NCI-H526 (cell line): ENCODE measurements at regions not wholly inside any gene's neighbourhood (a gene's known extent, or its start where the extent isn't known, plus 50 kb on each side); places are given as distances from the start of the nearest gene placed in this dataset.
"Not testable (repeated sequence)": the region's sequence is repeated elsewhere in the genome, so short reads cannot be mapped to it uniquely, and the experiment has no call there.

Experiments used
- DNase-seq, 2 experiments: peaks; one replicate each; lab custom pipeline; 2025; lab: John Stamatoyannopoulos, UW

GRCh38 chr6:131336596-131336995, 201.3 kb downstream of the AKAP7 start:
- no peak for DNase-seq

GRCh38 chr6:131346896-131347295, 211.6 kb downstream of the AKAP7 start:
- DNase-seq = not testable (repeated sequence)

- DNase-seq = no peak
Observed at GRCh38 chr6:131348572-131348971, 213.3 kb downstream of the AKAP7 start.

- no peak for DNase-seq
Observed at GRCh38 chr6:131349199-131349598, 213.9 kb downstream of the AKAP7 start.

- no peak for DNase-seq
Observed at GRCh38 chr6:131353106-131353505, 217.8 kb downstream of the AKAP7 start.

- DNase-seq = no peak
Observed at GRCh38 chr6:131353876-131354275, 218.6 kb downstream of the AKAP7 start.

GRCh38 chr6:131354356-131354755, 218.7 kb upstream of the ARG1 start:
- DNase-seq = no peak

GRCh38 chr6:131356161-131356560, 216.9 kb upstream of the ARG1 start:
- DNase-seq = no peak

GRCh38 chr6:131357501-131357900, 215.5 kb upstream of the ARG1 start:
- no peak for DNase-seq

- no peak for DNase-seq
Observed at GRCh38 chr6:131362070-131362469, 211.0 kb upstream of the ARG1 start.

- DNase-seq = no peak
Observed at GRCh38 chr6:131362696-131363095, 210.3 kb upstream of the ARG1 start.

- DNase-seq = no peak
Observed at GRCh38 chr6:131363947-131364834, 208.8 kb upstream of the ARG1 start.

- no peak for DNase-seq
Observed at GRCh38 chr6:131366223-131366622, 206.8 kb upstream of the ARG1 start.

GRCh38 chr6:131367206-131367873, 205.7 kb upstream of the ARG1 start:
- no peak for DNase-seq

GRCh38 chr6:131368198-131368911, 204.7 kb upstream of the ARG1 start:
- no peak for DNase-seq

GRCh38 chr6:131372535-131372934, 200.5 kb upstream of the ARG1 start:
- no peak for DNase-seq

- DNase-seq = no peak
Observed at GRCh38 chr6:131377112-131377705, 195.8 kb upstream of the ARG1 start.

GRCh38 chr6:131378874-131379273, 194.2 kb upstream of the ARG1 start:
- DNase-seq = no peak

- no peak for DNase-seq
Observed at GRCh38 chr6:131379948-131380347, 193.1 kb upstream of the ARG1 start.

- DNase-seq = no peak
Observed at GRCh38 chr6:131381052-131381708, 191.8 kb upstream of the ARG1 start.

- DNase-seq = no peak
Observed at GRCh38 chr6:131381709-131382093, 191.3 kb upstream of the ARG1 start.

- no peak for DNase-seq
Observed at GRCh38 chr6:131382631-131383030, 190.4 kb upstream of the ARG1 start.
